DMS79 (cell line): ENCODE measurements at regions not wholly inside any gene's neighbourhood (a gene's known extent, or its start where the extent isn't known, plus 50 kb on each side); places are given as distances from the start of the nearest gene placed in this dataset.
A peak's percentile ranks its signal among the peaks of the same experiment; 100 is the strongest.

Experiments
- DNase-seq: peaks from one replicate; lab custom pipeline; 2025; lab: John Stamatoyannopoulos, UW

DNA sequence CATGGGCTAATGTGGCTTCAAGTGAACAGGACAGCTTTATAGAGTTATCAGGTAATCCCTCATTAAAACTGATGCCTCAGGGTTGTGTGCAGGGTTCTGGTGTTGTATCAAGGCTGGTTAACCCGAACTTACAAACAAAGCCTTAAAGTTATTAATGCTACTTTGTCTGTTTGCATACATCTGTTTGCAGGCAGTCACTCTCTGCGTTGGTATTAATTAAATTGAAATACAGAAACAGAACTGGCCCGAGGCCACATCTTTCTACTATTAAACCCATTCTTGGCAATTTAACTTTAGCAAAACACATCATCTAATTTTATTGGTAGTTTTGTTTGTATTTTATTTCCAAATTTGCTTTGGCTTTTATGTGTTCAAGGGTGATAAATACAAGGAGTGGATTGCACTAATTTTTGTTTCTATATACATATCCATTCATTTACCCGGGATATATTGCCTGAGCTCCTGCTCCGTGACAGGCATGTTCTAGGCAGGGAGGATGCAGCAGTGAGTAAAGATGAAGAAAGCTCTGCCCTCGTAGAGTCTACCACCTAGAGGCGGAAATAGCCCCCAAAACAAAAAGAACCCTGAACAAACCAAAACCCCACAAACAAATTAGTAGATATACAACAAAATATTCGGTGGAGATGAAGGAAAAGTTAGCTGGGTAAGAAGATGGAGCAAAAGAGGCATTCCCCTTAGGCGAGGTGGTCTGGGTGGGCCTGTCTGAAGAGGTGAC is 164.2 kb downstream of the MACROH2A1 start:
- DNase-seq, result no peak

DNA sequence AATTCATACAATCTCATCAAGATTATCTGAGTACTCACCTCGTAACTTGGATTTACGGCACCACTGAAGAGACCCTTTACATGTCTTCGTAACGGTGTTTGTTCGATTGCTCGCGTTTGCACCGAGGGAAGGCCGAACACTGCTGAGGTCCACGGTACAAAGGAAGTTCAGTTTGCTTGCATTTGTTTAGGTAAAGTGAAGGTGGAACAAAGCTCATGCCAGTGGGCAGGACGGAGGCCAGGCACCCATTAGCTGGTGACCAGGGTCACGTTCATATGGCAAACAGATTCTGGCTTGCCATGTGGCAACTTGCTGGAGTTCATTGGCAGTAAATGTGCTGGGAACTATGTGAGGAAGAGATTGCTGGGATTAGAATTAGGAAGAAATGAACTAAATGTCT is 164.8 kb downstream of the MACROH2A1 start:
- DNase-seq, result no peak

- no peak for DNase-seq
Measured at GRCh38 chr5:135233477-135233876, 165.6 kb downstream of the MACROH2A1 start.

- DNase-seq, result no peak
Measured at GRCh38 chr5:135232958-135233357, 166.1 kb downstream of the MACROH2A1 start.

DNA sequence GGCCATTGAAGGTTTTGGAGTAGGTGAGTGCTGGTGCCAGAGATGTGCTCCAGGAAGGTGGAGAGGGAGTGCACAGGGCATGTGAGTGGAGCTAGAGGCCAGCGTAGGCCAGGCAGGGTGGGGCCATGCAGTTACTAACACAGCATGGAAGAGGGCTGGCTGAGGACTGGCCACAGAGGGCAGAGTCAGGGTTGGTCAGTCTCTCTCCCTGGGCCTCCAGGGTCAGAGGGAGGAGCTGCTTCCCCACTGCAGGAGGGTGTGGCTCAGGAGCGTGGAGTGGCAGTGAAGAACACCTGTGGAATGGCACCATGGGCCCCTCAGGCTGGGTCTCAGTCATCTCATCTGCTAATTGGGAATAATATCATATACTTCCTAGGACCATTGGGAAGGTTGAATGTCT is 167.7 kb downstream of the MACROH2A1 start:
- DNase-seq, result no peak

DNA sequence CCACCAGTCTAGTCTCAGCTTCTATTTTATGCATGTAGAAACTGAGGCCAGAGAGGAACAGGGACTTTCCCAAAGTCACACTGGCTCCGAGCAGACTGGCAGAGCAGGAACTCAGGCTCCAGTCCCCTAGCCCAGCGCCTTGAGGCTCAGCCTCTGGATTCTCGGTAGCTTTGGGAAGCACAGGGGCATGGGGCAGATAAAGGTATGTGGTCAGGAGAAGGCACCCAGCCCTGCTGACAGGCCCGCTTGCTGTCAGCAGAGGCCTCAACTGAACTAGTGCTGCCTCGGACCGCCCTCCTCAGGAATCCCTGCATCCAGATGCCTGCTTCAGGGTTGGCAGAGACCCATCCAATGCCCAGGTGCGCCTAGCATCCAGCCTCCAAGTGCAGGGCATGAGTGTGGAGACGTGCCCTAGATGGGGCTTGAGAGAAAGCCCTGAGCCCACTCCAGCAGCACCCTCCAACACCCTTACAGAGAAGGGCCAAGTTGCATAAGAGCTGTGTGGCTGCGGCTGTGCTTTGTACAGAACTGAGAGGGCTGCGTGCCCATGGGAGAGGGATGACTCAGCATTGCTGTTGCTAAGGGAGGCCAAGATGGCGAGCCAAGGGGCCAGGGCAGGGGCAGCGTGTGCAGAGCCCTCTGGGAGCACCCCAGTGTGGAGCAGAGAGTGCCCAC is 168.6 kb downstream of the MACROH2A1 start:
- DNase-seq, result peak; percentile 3

DNA sequence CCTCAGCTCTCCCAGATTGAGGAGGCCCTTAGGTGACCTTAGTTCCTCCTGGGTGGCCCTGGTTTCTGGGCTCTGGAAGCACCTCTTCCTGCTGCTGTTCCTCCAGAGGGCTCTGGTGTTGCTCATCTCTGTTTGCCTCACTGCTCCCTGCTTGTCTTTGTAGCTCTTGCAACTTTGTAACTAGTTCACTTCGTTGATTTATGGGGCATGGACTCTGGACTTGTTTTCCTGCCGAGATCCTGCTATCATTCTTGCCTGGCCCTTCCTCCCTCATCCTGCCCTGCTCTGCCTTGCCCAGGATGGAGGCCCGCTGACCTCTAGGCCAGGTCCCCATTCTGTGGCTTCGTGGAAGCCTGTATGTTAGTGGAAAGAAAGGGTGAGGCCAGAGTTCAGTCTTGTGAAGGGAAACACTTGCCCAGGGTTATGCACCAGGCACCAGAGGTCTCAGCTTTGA is 169.3 kb downstream of the MACROH2A1 start:
- DNase-seq, result no peak

GRCh38 chr5:135229122-135229521 is 169.9 kb downstream of the MACROH2A1 start:
- no peak for DNase-seq

DNA sequence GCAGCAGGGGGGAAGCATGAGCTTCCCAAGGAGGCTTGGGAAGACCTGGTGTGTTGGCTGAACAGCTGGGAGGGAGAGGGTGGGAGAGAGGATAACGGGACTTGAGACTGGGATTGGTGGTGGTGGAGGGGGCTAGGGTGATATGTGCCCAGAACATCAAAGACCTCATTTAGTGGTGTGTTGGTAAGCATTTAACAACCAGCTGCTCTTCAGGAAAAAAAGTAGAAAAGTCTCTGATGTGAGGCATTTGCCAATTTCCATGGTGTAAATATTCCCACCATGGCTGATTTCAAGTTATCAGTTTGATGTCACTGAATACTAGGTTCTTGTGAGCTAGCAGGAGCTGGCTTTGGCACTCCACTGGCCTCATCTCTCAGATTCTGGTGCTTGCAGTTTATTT is 170.8 kb downstream of the MACROH2A1 start:
- DNase-seq, result no peak

- no peak for DNase-seq
Measured at GRCh38 chr5:135227064-135228022, 171.7 kb downstream of the MACROH2A1 start.

DNA sequence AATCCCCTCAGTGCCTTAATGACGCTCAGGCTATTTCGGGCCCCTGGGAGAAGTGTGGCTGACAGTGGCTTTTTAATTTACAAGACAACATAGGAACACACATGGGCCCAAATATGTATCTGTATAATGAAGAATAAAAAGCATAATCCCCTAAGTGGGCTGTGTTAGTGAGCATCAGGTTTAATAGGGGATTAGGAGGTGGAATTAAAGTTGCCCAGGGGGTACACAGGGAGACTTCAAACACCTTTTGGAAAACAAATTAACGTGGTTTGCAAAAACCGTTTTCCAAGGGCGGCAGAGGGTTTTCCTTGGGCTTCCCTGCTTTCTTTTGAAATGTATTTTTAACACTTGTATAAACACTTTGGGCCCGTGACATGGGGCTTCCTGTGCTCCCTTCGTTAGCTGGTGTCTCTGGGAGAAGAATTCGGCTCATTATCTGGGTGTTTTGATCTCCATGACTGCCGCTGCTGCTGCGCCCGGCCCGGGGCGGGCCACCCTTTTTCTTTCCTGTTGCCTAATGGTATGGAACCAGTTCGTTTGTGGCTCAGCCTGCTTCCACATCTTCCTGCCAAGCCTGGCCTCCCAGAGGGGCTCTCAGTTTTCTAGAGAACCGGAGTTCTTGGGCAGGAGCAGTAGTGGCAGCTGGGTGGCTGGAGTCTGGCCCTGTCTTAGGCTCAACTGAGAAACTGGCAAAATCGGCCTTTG is 173.0 kb downstream of the MACROH2A1 start:
- no peak for DNase-seq

DNA sequence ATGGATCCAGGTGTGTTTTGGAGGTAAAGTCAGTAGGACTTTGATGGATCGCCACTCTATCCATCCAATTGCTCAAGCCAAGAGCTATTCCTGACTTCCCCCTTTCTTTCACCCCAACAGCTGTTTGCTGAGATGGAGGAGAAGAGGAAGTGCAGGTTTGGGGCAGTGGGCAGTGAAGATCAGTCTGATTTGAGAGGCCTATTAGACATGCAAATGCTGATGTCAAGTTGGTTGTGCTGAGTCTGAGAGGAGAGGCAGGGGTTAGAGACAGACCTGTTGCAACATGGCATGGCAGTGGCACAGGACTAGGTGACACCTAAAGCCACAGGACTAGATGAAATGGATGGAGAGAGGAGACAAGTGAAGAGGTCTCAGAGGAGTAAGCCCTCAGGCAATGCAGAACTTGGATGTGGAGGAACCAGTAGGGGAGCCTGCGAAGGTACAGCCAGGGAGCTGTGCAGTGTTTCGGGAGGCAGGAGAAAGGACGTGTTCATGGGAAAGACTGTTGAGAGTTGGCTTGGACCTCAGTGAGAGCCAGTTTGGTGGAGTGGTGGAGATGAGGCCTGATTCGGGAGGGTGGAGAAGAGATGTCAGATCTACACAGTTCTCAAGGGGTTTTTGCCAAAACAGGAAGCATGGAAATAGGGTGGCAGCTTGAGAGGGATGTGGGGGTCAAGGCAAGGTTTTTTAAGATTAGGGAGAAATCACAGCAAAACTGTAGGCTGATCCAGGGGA is 175.0 kb downstream of the MACROH2A1 start:
- no peak for DNase-seq

GRCh38 chr5:135223404-135223803 is 175.6 kb downstream of the MACROH2A1 start:
- no peak for DNase-seq

- no peak for DNase-seq
Measured at GRCh38 chr5:135222771-135223170, 176.3 kb downstream of the MACROH2A1 start.

GRCh38 chr5:135222171-135222681 is 176.8 kb downstream of the MACROH2A1 start:
- no peak for DNase-seq

DNA sequence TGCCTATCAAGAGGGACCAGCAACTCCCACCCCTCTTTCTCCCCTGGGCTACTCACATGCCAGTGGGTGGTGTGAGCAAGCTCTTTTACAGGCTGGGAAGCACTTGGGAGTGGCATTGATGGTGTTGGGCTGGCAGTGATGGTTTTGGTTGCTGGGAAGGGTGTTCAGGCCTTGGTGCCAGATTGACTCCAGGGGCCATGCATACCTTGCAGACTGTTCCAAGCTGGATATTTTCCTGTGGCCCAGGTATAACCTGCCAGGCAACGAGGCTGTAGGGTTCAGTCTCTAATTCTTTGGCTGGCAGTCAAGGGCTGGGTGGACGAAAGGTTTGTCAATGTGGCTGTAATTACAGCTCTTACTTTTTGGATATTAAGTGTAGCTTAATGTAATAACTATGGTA is 177.3 kb downstream of the MACROH2A1 start:
- DNase-seq, result no peak

DNA sequence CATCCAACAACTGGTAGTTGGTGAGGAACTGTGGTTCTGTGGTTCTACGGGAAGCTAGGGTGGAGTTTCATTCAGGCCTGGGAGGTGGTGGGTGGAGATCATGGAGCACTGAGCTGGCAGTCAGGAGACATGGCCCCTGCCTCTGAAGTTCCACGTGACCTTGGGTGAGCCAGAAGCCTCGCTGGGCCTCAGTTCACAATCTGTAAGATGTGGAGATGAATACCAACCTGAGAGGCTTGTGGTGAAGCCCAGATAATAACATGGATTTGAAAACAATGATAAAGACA is 177.9 kb downstream of the MACROH2A1 start:
- DNase-seq, result no peak

DNA sequence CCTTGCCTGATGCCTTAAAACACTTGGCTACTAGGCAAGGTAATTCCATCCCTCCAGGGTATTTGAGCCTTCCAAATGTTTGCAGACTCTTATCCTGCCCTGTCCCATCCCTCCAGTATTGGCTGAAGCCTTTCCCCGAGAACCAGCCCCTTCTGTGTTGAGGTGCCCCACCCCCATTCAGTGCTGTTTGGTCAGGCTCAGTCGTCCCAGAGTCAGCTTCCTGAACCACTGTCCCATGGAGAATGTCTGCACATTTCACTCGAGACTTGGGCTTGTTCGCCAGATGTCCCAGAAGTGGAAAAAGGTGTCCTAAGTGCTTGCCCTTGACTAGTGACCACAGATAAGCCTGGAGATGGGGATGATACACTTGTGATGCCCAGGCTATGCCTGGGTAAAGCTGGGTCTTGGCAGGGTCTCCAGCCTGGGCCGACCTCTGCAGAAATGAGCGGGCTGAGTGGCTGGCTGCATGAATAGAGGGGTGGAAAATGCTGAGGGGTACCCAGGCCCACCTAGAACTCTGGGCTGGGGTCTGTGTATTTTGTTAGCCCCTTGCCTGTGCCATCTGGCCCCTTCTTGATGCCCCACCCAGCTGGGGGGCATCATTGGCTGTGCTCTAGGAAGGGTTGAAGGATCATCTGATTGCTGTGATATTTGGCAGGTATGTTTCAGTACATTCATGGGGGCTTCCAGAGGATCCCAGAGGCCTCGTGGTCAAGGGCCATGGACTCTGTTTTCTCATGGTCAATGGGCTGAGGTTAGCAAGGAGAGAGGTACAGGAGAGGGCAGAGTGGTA is 178.4 kb downstream of the MACROH2A1 start:
- DNase-seq, result no peak

GRCh38 chr5:135219868-135220267 is 179.2 kb downstream of the MACROH2A1 start:
- no peak for DNase-seq
